SK-N-MC (cell line): ENCODE measurements at regions not wholly inside any gene's neighbourhood (a gene's known extent, or its start where the extent isn't known, plus 50 kb on each side); places are given as distances from the start of the nearest gene placed in this dataset.

Experiments used
- DNase-seq: peaks from one replicate; pipeline ENCODE4 v3.0.0-alpha.2; 2011; ENCODE audit warnings: low read depth, low spot score
- H3K27ac ChIP-seq: fragments of 200-600 bp; sonication (generic); 2 replicates; pipeline ENCODE4 v1.5.1; 2016; ENCODE audit warnings: mixed run types
- H3K36me3 ChIP-seq: fragments of 200-600 bp; sonication (generic); 2 replicates; pipeline ENCODE4 v1.6.1; 2017; ENCODE audit warnings: antibody characterized with exemption, low read length, mixed read lengths; ENCODE audit not compliant: insufficient read depth
- H3K4me3 ChIP-seq: fragments of 200-600 bp; sonication (generic); 2 replicates; pipeline ENCODE4 v1.5.1; 2016
- H3K9ac ChIP-seq: fragments of 200-600 bp; sonication (generic); 2 replicates; pipeline ENCODE4 v1.8.0; 2017; ENCODE audit warnings: mixed run types, mixed read lengths; ENCODE audit not compliant: insufficient read length
- H3K9me3 ChIP-seq: fragments of 200-600 bp; sonication (generic); 2 replicates; pipeline ENCODE4 v1.6.1; 2017; ENCODE audit warnings: low read depth, mild to moderate bottlenecking, antibody characterized with exemption, low read length, moderate library complexity, mixed read lengths
- EZH2 ChIP-seq: fragments of 200-600 bp; sonication (generic); IDR thresholded peaks from one replicate; pipeline ENCODE4 v1.6.1; 2017; ENCODE audit warnings: antibody characterized with exemption
- FOXP2 ChIP-seq: optimal IDR thresholded peaks from 2 replicates; pipeline ENCODE3; 2011; ENCODE audit warnings: mild to moderate bottlenecking, moderate library complexity; ENCODE audit not compliant: insufficient read depth; ENCODE audit errors: extremely low read length, control extremely low read depth
- POLR2AphosphoS5 ChIP-seq: IDR thresholded peaks from 2 replicates; pipeline ENCODE4 v1.6.1; 2012; ENCODE audit warnings: mild to moderate bottlenecking, low read depth, low read length, borderline replicate concordance

GRCh38 chr12:24446287-24446686 lies 496.8 kb upstream of the SOX5 start:
- H3K4me3 ChIP-seq = no peak overlapping the region
- DNase-seq = no peak
- no peaks in the 10 kb centered on the region for H3K36me3 ChIP-seq
- no peak overlapping the region for H3K9ac ChIP-seq
- no peak overlapping the region for H3K27ac ChIP-seq
- H3K9me3 ChIP-seq = no peaks in the 10 kb centered on the region
- no peak for TF ChIP-seq POLR2AphosphoS5
- TF ChIP-seq EZH2 = no peak
- no peak for TF ChIP-seq FOXP2

DNA sequence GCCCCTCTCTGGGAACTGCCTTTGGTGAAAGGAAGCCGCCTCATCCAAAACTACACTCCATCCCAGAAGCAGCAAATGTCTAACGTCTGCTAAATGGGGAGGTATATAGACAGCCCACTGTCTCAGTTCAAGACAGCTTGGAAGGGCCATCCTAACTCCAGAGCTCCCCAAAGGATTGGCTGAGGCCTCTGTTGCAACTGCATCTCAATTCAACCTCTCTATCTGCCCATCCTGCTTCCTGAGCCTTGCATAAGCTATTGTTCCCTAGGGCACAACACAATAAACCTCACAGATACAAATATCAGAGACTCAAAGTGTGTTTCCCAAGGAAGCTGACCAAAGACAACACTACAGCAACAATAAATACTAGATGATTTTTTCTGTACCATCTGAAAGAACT lies 495.2 kb upstream of the SOX5 start:
- no peak overlapping the region for H3K4me3 ChIP-seq
- H3K9me3 ChIP-seq = no peaks in the 10 kb centered on the region
- no peak overlapping the region for H3K27ac ChIP-seq
- no peak overlapping the region for H3K9ac ChIP-seq
- H3K36me3 ChIP-seq = no peaks in the 10 kb centered on the region
- TF ChIP-seq FOXP2 = no peak
- no peak for TF ChIP-seq EZH2
- TF ChIP-seq POLR2AphosphoS5 = no peak
- no peak for DNase-seq

- no peak for TF ChIP-seq POLR2AphosphoS5
- TF ChIP-seq EZH2 = no peak
- no peak for TF ChIP-seq FOXP2
- H3K4me3 ChIP-seq = no peak overlapping the region
- no peak for DNase-seq
These were observed 492.0 kb upstream of the SOX5 start for GRCh38 chr12:24441458-24441857.

DNA sequence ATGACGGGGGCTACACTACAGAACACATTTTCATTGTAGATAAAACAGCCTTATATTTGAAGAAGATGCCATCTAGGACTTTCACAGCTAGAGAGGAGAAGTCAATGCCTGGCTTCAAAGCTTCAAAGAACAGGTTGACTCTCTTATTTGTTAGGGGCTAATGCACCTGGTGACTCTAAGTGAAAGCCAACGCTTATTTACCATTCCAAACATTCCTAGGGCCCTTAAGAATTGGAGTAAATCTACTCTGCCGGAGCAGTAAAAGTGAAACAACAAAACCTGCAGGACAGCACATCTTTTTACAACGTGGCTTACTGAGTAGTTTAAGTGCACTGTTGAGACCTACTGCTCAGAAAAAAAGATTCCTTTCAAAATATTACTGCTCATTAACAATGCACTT lies 487.2 kb upstream of the SOX5 start:
- TF ChIP-seq POLR2AphosphoS5 = no peak
- no peak for TF ChIP-seq FOXP2
- H3K9ac ChIP-seq = no peak overlapping the region
- no peak for DNase-seq
- no peaks in the 10 kb centered on the region for H3K9me3 ChIP-seq
- no peak overlapping the region for H3K27ac ChIP-seq
- no peaks in the 10 kb centered on the region for H3K36me3 ChIP-seq
- no peak overlapping the region for H3K4me3 ChIP-seq

More at GRCh38 chr12:24441458-24441857, 492.0 kb upstream of the SOX5 start:
- H3K27ac ChIP-seq = no peak overlapping the region
- H3K36me3 ChIP-seq = no peaks in the 10 kb centered on the region
- H3K9me3 ChIP-seq = no peaks in the 10 kb centered on the region
- H3K9ac ChIP-seq = no peak overlapping the region

GRCh38 chr12:24431872-24432271 lies 482.4 kb upstream of the SOX5 start:
- Histone ChIP-seq H3K4me3 (no peak overlapping the region), H3K9ac (no peak overlapping the region), H3K36me3 (no peaks in the 10 kb centered on the region), H3K27ac (no peak overlapping the region), H3K9me3 (no peaks in the 10 kb centered on the region)
- no peak for TF ChIP-seq POLR2AphosphoS5
- no peak for DNase-seq

GRCh38 chr12:24427776-24428175 lies 478.3 kb upstream of the SOX5 start:
- DNase-seq = no peak
- H3K36me3 ChIP-seq = no peaks in the 10 kb centered on the region
- no peak overlapping the region for H3K27ac ChIP-seq
- H3K9me3 ChIP-seq = no peaks in the 10 kb centered on the region
- TF ChIP-seq POLR2AphosphoS5 = no peak
- TF ChIP-seq EZH2 = no peak
- TF ChIP-seq FOXP2 = no peak
- no peak overlapping the region for H3K4me3 ChIP-seq
- no peak overlapping the region for H3K9ac ChIP-seq

GRCh38 chr12:24425601-24425970 lies 476.1 kb upstream of the SOX5 start:
- H3K9me3 ChIP-seq = no peaks in the 10 kb centered on the region
- H3K9ac ChIP-seq = no peak overlapping the region
- no peak overlapping the region for H3K4me3 ChIP-seq
- no peak overlapping the region for H3K27ac ChIP-seq
- DNase-seq = no peak
- TF ChIP-seq FOXP2 (no peak), EZH2 (no peak), POLR2AphosphoS5 (no peak)
- H3K36me3 ChIP-seq = no peaks in the 10 kb centered on the region

DNA sequence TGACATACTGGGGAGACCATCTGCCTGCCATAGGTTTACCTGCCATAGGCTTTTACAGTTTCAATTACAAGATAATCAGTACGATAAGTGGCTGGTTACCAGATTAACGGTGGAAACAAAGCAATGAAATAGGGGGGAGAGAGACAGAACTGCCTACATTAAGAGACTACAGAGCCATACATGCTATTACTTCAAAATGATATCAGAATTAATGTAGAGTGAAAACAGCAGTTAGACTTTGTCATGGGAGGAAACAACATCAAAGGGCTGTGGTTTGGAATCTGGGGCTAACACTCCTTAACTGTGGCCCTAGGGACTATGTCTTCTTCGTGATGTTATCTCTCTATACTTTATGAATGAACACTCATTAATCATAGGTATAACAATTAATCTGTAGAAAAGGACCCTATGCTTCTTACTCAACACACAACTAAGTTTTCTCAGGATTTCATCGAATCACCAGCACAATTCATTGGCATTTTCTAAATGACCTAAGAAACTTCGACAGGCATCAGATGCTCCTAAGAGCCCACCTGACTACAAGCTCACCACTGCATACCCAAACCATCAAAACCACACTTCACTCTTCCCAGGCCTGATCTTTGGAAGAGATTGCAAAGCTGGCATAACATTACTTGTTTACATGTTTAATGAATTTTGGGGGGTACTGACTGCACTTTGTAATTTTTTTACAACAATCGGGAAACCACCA lies 475.6 kb upstream of the SOX5 start:
- Histone ChIP-seq H3K9me3 (no peaks in the 10 kb centered on the region), H3K27ac (no peak overlapping the region)
- no peak for DNase-seq

DNA sequence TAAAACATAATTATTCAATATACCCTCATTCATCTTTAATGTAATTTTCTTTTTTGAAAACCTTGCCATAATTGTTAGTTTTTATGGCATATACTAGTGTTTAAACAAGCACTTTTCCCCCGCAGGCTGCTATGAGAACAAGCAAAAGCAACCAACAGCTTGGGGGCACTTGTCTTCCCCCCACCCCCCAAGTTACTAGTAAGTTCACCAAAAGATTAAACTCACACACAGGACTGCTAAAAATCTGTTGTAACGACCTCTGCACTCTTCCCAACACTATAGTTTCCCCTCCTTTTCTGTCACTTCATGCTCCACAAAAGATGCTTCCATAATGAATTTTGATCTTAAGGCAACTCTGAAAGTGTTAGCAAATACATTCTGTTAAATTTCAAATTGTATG lies 474.9 kb upstream of the SOX5 start:
- H3K9me3 ChIP-seq = no peaks in the 10 kb centered on the region
- no peak overlapping the region for H3K4me3 ChIP-seq
- H3K9ac ChIP-seq = no peak overlapping the region
- no peak for TF ChIP-seq POLR2AphosphoS5
- no peak for TF ChIP-seq EZH2
- TF ChIP-seq FOXP2 = no peak
- H3K27ac ChIP-seq = no peak overlapping the region
- no peaks in the 10 kb centered on the region for H3K36me3 ChIP-seq
- DNase-seq = no peak

More for the DNA sequence above, 475.6 kb upstream of the SOX5 start:
- H3K36me3 ChIP-seq = no peaks in the 10 kb centered on the region
- TF ChIP-seq FOXP2 = no peak
- no peak for TF ChIP-seq EZH2
- TF ChIP-seq POLR2AphosphoS5 = no peak
- no peak overlapping the region for H3K9ac ChIP-seq
- H3K4me3 ChIP-seq = no peak overlapping the region
